ENCODE measurements at regions not wholly inside any gene's neighbourhood (a gene's known extent, or its start where the extent isn't known, plus 50 kb on each side); places are given as distances from the start of the nearest gene placed in this dataset.

- no peak for TF ChIP-seq CTCF (conservative IDR thresholded peaks at IDR 0.05; ENCODE audit: low read length)
- no peak for TF ChIP-seq EZH2phosphoT487 (IDR thresholded peaks at IDR 0.05; ENCODE audit: borderline replicate concordance)
These were observed 151.0 kb downstream of the MREG start for GRCh38 chr2:215862351-215862771.
